ENCODE measurements at regions not wholly inside any gene's neighbourhood (a gene's known extent, or its start where the extent isn't known, plus 50 kb on each side); places are given as distances from the start of the nearest gene placed in this dataset.

DNA sequence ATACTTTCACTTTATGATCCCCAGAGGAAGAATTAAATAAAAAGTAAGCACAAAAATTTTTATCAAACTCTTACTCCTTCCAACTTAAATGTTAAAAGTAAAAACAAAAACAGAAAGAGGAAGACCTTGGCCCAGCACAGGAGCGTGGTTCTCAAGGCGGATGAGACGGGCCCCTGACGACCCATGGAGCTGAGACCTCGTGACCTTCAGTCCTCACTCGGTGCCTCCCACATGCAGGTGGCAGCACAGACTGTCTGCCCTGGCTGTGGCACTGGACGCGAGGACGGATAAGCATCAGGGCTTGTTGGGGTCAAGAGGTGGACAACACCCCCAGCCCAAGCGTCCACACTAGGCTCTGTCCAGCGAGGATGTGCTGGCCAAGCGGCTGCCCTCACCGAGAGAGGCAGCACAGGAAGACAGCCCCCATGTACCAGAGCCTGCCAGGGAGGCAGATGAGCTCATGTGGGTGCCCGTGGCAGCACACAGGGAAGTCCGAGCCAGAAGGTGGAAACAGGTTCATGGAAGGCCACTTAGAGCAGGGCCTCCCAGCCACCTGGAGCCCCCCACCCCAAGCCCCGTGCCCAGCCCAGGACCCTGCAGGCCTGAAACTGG lies 1389.8 kb downstream of the TBC1D22A start:
- no peak overlapping the region for H4K5ac ChIP-seq (ENCODE audit: low read depth, low read length)
- WGBS, 2 experiments (ENCODE audit: extremely low coverage in 2 of 2, insufficient read length in 1 of 2), result 24% methylated on average over 7 of the region's 16 CpGs; no CpG with 5 or more reads in 1 of the 2 experiments
- TF ChIP-seq FOS (IDR thresholded peaks at IDR 0.05; ENCODE audit: low read depth, low read length) (no peak), CEBPB (IDR thresholded peaks at IDR 0.05; ENCODE audit: low read depth, low read length) (no peak), SMC3 (IDR thresholded peaks at IDR 0.05; ENCODE audit: low read depth, low read length) (no peak), MXI1 (IDR thresholded peaks at IDR 0.05; ENCODE audit: borderline replicate concordance, low read depth, low read length) (no peak), CTCF (conservative IDR thresholded peaks at IDR 0.05; ENCODE audit: low read depth, low read length) (no peak), CHD1 (IDR thresholded peaks at IDR 0.05; ENCODE audit: low read depth, low read length) (no peak), USF2 (IDR thresholded peaks at IDR 0.05; ENCODE audit: low read depth, low read length) (no peak), RFX5 (IDR thresholded peaks at IDR 0.05; ENCODE audit: low read depth, low read length) (no peak), MAZ (IDR thresholded peaks at IDR 0.05; ENCODE audit: borderline replicate concordance, low read depth, low read length) (no peak), RCOR1 (IDR thresholded peaks at IDR 0.05; ENCODE audit: insufficient replicate concordance, low read length) (no peak)
- TF ChIP-seq, protein P1, sequence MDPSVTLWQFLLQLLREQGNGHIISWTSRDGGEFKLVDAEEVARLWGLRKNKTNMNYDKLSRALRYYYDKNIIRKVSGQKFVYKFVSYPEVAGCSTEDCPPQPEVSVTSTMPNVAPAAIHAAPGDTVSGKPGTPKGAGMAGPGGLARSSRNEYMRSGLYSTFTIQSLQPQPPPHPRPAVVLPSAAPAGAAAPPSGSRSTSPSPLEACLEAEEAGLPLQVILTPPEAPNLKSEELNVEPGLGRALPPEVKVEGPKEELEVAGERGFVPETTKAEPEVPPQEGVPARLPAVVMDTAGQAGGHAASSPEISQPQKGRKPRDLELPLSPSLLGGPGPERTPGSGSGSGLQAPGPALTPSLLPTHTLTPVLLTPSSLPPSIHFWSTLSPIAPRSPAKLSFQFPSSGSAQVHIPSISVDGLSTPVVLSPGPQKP (IDR thresholded peaks at IDR 0.05; ENCODE audit: borderline replicate concordance, low read depth, low read length), result no peak
- H2BK15ac ChIP-seq (ENCODE audit: low read depth, low read length), result no peak overlapping the region
- H3K4me1 ChIP-seq (ENCODE audit: control insufficient read depth, insufficient read depth, low read length), result no peaks in the 10 kb centered on the region
- no peak overlapping the region for H3K56ac ChIP-seq (ENCODE audit: extremely low read depth, insufficient read depth, low read length)
- peaks cover 56% of the 10 kb centered on the region for H3K9me3 ChIP-seq (ENCODE audit: control insufficient read depth, insufficient read depth, low read length)
- no peaks in the 10 kb centered on the region for H4K20me1 ChIP-seq (ENCODE audit: insufficient read depth, low read length)
- no peak for DNase-seq
- no peaks in the 10 kb centered on the region for H3K79me1 ChIP-seq (ENCODE audit: low read depth in 1 of 2, low read length in 2 of 2)
- H3K4me2 ChIP-seq (ENCODE audit: low read depth, low read length), result no peak overlapping the region
- H2BK5ac ChIP-seq (ENCODE audit: low read depth, low read length, poor library complexity, severe bottlenecking), result no peak overlapping the region
- no peak overlapping the region for H2BK20ac ChIP-seq (ENCODE audit: low read depth, low read length)
- ATAC-seq (ENCODE audit: low read depth), result no peak
- no peak overlapping the region for H3K4ac ChIP-seq (ENCODE audit: low read depth, low read length)
- H2AFZ ChIP-seq (replicated peaks; ENCODE audit: low read length, poor library complexity), result no peak overlapping the region
- no peak overlapping the region for H3K4me3 ChIP-seq (ENCODE audit: insufficient read depth, low read depth, low read length)
- intact Hi-C loops (cut with micrococcal nuclease) (no loop called here), in situ Hi-C loops (cut with MboI; ENCODE audit: low sequenced_read_pairs) (no loop called here), dilution Hi-C loops (cut with HindIII; ENCODE audit: low sequenced_read_pairs, unreplicated experiment) (no loop called here)
- no peak overlapping the region for H3K14ac ChIP-seq (replicated peaks; ENCODE audit: low read depth, low read length)
- no peaks in the 10 kb centered on the region for H3K36me3 ChIP-seq (ENCODE audit: control insufficient read depth, insufficient read depth, low read length)
- H2AK5ac ChIP-seq (ENCODE audit: low read depth, low read length), result no peak overlapping the region
- H2AK9ac ChIP-seq (replicated peaks; ENCODE audit: low read depth, low read length, poor library complexity), result no peak overlapping the region
- H3K9ac ChIP-seq (ENCODE audit: low read depth, low read length), result no peak overlapping the region
- H2BK120ac ChIP-seq (ENCODE audit: low read depth, low read length), result no peak overlapping the region
- H3K23ac ChIP-seq (ENCODE audit: low read depth, low read length), result no peak overlapping the region
- H3K27ac ChIP-seq (ENCODE audit: insufficient read depth, low read length), result no peak overlapping the region
- H4K8ac ChIP-seq (ENCODE audit: low read depth in 2 of 2, low read length in 2 of 2), result no peak overlapping the region
- H4K91ac ChIP-seq (ENCODE audit: insufficient read depth, low read depth, low read length), result no peak overlapping the region
- ChIA-PET POLR2A (ENCODE audit: unreplicated experiment) (no interaction called here), CTCF (no interaction called here)
- H3K9me1 ChIP-seq (ENCODE audit: insufficient read depth, low read length), result no peaks in the 10 kb centered on the region
- BruUV-seq (replicated peaks), result no TSS peak
- H3K18ac ChIP-seq (ENCODE audit: low read depth, low read length), result no peak overlapping the region
- H3K27me3 ChIP-seq (ENCODE audit: control insufficient read depth, insufficient read depth, low read length), result no peaks in the 10 kb centered on the region

All from IMR-90 (cell line).